GM12872 (cell line): ENCODE measurements at regions not wholly inside any gene's neighbourhood (a gene's known extent, or its start where the extent isn't known, plus 50 kb on each side); places are given as distances from the start of the nearest gene placed in this dataset.

Experiments used
- CTCF ChIP-seq: IDR thresholded peaks from 3 replicates; pipeline ENCODE4 v1.5.1; 2011; ENCODE audit warnings: low read depth, mild to moderate bottlenecking, low read length, moderate library complexity; ENCODE audit not compliant: insufficient read depth

DNA sequence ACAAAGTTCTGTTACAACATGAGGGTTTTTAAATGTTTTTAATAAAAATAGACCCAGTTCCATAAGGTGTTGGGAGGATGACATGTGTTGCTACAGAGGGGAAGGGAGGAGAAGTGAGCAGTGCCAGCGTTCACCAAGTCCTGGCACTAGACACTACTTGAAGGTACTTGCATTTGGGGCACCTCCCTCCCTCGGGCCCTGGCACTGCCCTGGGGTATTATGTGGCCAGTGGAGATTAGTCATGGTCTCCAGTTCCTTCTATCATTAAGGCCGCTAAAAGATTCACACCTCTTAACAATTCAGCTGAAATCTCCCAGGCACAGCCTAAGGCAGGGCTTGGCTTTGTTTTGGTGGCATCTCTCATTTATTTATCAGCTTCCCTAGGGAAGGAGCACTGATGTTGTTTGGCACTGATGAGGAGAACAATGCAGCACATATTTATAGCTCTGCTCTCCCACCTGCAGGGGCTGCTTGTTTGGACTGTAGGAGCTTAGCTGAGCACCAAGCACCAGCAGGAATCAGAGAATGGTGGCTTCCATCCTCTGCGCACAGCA lies 155.5 kb upstream of the NTF3 start:
- TF ChIP-seq CTCF: no peak

DNA sequence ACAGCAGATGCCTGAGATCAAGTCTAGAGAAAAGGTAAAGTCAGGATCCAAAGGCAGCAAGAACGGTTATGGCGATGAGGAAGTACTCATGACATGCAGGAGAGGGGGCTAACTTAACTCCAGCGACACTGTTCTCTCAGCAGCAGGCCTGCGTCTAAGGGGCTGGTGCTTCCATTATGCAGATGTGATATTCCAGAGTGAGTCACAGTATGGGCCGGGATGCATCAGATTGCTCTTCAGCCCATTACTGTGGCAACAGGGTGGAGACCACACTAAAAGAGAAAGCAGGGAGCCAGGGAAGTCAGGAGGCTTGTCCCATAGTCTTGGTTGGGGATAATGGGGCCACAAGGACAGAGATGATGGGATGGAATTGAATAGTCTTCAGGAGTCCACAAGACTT lies 151.8 kb upstream of the NTF3 start:
- no peak for TF ChIP-seq CTCF

DNA sequence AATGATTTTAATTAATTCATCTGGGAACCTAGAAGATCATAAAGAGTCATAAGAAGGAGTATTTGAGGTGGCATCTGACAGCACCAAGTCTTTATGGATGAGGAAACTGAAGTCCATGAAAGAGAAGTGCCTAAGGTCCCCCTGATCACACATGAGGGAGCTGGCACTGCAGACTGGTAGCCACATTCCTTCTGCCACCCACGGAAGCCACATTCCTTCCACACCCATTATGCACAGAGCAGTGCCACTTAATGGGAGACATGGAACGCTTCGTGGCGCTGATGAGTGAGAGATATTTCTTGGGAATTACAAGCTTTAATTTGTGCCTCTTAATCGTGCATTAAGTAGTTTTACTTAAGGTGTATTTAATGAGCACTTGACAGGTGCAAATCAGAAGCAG lies 139.3 kb upstream of the NTF3 start:
- TF ChIP-seq CTCF: no peak

DNA sequence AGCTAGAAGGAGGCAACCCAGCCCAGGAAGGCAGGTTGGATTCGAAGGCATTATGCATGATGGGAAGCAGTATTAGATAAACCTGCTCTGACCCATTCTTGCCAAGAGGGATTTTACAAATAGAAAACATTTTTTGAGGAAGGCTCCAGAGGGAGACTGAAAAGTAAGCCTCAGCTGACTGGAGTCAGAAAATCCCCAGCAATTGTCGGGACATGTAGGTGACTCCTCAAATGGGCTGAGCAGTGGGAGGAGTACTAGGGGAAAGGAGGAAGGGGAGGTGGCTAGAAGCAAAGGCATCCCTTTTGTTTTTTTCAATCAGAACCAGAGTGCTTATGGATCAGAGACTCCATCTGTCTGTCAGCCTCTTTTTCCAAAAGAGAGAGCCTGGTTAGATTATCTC lies 138.1 kb upstream of the NTF3 start:
- no peak for TF ChIP-seq CTCF

GRCh38 chr12:5294274-5295070 lies 137.4 kb upstream of the NTF3 start:
- TF ChIP-seq CTCF: no peak

DNA sequence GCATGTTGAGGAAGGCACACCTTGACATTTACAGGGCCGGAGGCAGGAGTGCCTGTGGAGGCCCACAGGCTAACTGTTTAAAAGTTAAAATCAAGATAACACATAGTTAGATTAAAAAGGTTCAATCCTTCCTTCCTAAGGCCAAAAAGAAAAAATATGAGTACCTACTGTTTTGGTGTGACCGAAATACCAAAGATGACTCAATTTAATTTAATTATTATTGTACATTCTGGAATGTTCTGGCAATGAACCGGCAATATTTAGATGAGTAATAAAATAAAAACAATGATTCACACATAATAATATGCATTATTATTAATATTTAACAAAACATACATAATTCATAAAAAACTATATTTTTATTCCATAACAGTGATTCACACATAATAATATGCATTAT lies 136.8 kb upstream of the NTF3 start:
- no peak for TF ChIP-seq CTCF

DNA sequence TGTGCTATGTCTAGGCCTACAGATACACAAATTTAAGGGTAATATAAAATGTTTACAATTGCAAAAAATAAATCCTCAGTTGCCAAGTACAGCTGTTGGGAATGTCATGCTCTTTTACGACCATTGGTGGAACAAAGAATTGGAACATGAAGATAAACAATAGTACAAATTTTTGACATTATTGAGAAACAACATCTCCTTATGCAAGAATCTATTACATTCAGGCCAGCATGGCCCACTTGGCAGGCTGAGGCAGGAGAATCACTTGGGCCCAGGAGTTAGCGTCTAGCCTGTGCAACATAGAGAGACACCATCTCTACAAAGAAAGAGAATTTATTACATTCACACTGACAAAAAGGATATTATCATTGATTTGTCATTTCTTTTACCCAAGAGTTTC lies 135.9 kb upstream of the NTF3 start:
- TF ChIP-seq CTCF: no peak
